BJ (cell line): ENCODE measurements at regions not wholly inside any gene's neighbourhood (a gene's known extent, or its start where the extent isn't known, plus 50 kb on each side); places are given as distances from the start of the nearest gene placed in this dataset.

Source experiments
- CTCF ChIA-PET: fragments of 350-600 bp; formaldehyde crosslinking; extraction: SDS; loops from one replicate; lab custom pipeline; 2021; ENCODE audit warnings: antibody characterized with exemption, inconsistent platforms; lab: Yijun Ruan, JAX
- POLR2A ChIA-PET: fragments of 300-600 bp; sonication (Branson Sonifier 250); formaldehyde crosslinking; extraction: SDS; loops from one replicate; lab custom pipeline; 2021; ENCODE audit warnings: antibody characterized with exemption; lab: Charles Lee
- DNase-seq: peaks from one replicate; pipeline ENCODE4 v3.0.0-alpha.2; 2011; ENCODE audit warnings: low read depth
- H3K27me3 ChIP-seq: 2 replicates; pipeline ENCODE4 v1.6.0; 2011; ENCODE audit warnings: low read length; ENCODE audit not compliant: control insufficient read depth, insufficient read depth
- H3K36me3 ChIP-seq: 2 replicates; pipeline ENCODE4 v1.5.1; 2011; ENCODE audit warnings: low read length; ENCODE audit not compliant: control insufficient read depth, insufficient read depth
- H3K4me3 ChIP-seq: 2 replicates; pipeline ENCODE4 v1.5.1; 2011; ENCODE audit warnings: low read depth, mild to moderate bottlenecking, control low read depth, low read length
- CTCF ChIP-seq: IDR thresholded peaks from 2 replicates; pipeline ENCODE4 v1.5.1; 2011; ENCODE audit warnings: low read depth, mild to moderate bottlenecking, control low read depth, inconsistent platforms, low read length, moderate library complexity; ENCODE audit not compliant: insufficient read depth

- no peaks in the 10 kb centered on the region for H3K36me3 ChIP-seq
- no peaks in the 10 kb centered on the region; the same call in 1 of the 2 replicates for H3K27me3 ChIP-seq
- POLR2A ChIA-PET = no interaction called here
- no peak overlapping the region for H3K4me3 ChIP-seq
- DNase-seq = no peak
- TF ChIP-seq CTCF = no peak
- CTCF ChIA-PET = interaction anchor here (0.5 to 1.2 kb wide), 3 partner anchors 24 to 394 kb away, joined by 3 to 5 read pairs (median 5); no protein-coding TSS in a partner anchor
These were observed 95.2 kb downstream of the C9orf50 start for GRCh38 chr9:129525656-129526196.

GRCh38 chr9:129524582-129525270 is 96.2 kb downstream of the C9orf50 start:
- TF ChIP-seq CTCF = no peak
- ChIA-PET POLR2A (no interaction called here), CTCF (interaction anchor here (1.2 kb wide), 1 partner anchor 393 kb away, joined by 3 read pairs; no protein-coding TSS in a partner anchor)
- H3K36me3 ChIP-seq = no peaks in the 10 kb centered on the region
- DNase-seq = no peak
- H3K27me3 ChIP-seq = no peaks in the 10 kb centered on the region; the same call in 1 of the 2 replicates
- H3K4me3 ChIP-seq = no peak overlapping the region

- CTCF ChIA-PET = no interaction called here
- Histone ChIP-seq H3K36me3 (no peaks in the 10 kb centered on the region), H3K4me3 (no peak overlapping the region), H3K27me3 (no peaks in the 10 kb centered on the region; the same call in 1 of the 2 replicates)
- POLR2A ChIA-PET = no interaction called here
- no peak for DNase-seq
- no peak for TF ChIP-seq CTCF
These were observed 96.8 kb downstream of the C9orf50 start for GRCh38 chr9:129523943-129524581.

GRCh38 chr9:129522351-129522750 is 98.5 kb downstream of the C9orf50 start:
- ChIA-PET POLR2A (no interaction called here), CTCF (no interaction called here)
- H3K4me3 ChIP-seq = no peak overlapping the region
- H3K27me3 ChIP-seq = no peaks in the 10 kb centered on the region; the same call in 1 of the 2 replicates
- no peak for DNase-seq
- no peaks in the 10 kb centered on the region for H3K36me3 ChIP-seq
- no peak for TF ChIP-seq CTCF

GRCh38 chr9:129520082-129520481 is 100.8 kb downstream of the C9orf50 start:
- Histone ChIP-seq H3K27me3 (no peaks in the 10 kb centered on the region; the same call in 1 of the 2 replicates), H3K36me3 (no peaks in the 10 kb centered on the region), H3K4me3 (no peak overlapping the region)
- no peak for TF ChIP-seq CTCF
- POLR2A ChIA-PET = no interaction called here
- no peak for DNase-seq
- CTCF ChIA-PET = interaction anchor here (1.7 kb wide), 1 partner anchor 13 kb away, joined by 3 read pairs; no protein-coding TSS in a partner anchor
